IMR-90 (cell line): ENCODE measurements at regions not wholly inside any gene's neighbourhood (a gene's known extent, or its start where the extent isn't known, plus 50 kb on each side); places are given as distances from the start of the nearest gene placed in this dataset.

Experiments
- CTCF ChIP-seq: conservative IDR thresholded peaks from 2 replicates; pipeline ENCODE4 v1.5.1; 2012; ENCODE audit warnings: mild to moderate bottlenecking, low read depth, low read length, improper control_type of control experiment
- NFE2L2 ChIP-seq: fragments of 150-350 bp; IDR thresholded peaks from 2 replicates; pipeline ENCODE4 v1.6.1; 2016; ENCODE audit warnings: low read depth, mild to moderate bottlenecking, low read length
- POLR2A ChIP-seq: IDR thresholded peaks from 2 replicates; pipeline ENCODE4 v1.6.1; 2012; ENCODE audit warnings: mild to moderate bottlenecking, low read depth, low read length
- RCOR1 ChIP-seq: IDR thresholded peaks from 2 replicates; pipeline ENCODE4 v1.6.1; 2012; ENCODE audit warnings: mild to moderate bottlenecking, low read length, improper control_type of control experiment; ENCODE audit not compliant: insufficient replicate concordance
- SMC3 ChIP-seq: fragments of 150-350 bp; IDR thresholded peaks from 2 replicates; pipeline ENCODE4 v1.6.1; 2016; ENCODE audit warnings: low read depth, mild to moderate bottlenecking, antibody characterized with exemption, low read length, moderate library complexity

GRCh38 chr12:67091204-67091603, 178.0 kb upstream of the CAND1 start:
- TF ChIP-seq NFE2L2 = no peak
- TF ChIP-seq POLR2A = no peak
- no peak for TF ChIP-seq RCOR1
- TF ChIP-seq CTCF = no peak
- no peak for TF ChIP-seq SMC3
